Astrocyte of the spinal cord (primary cell): ENCODE measurements at regions not wholly inside any gene's neighbourhood (a gene's known extent, or its start where the extent isn't known, plus 50 kb on each side); places are given as distances from the start of the nearest gene placed in this dataset.
"Not testable (repeated sequence)": the region's sequence is repeated elsewhere in the genome, so short reads cannot be mapped to it uniquely, and the experiment has no call there.

Experiments used
- DNase-seq: peaks from one replicate; pipeline ENCODE4 v3.0.0; 2011; ENCODE audit warnings: low read depth, low spot score
- H3K4me3 ChIP-seq: 2 replicates; pipeline ENCODE4 v1.5.1; 2011; ENCODE audit warnings: low read depth, mild to moderate bottlenecking, low read length, moderate library complexity
- CTCF ChIP-seq: IDR thresholded peaks from 2 replicates; pipeline ENCODE4 v1.5.1; 2012; ENCODE audit warnings: low read depth, mild to moderate bottlenecking, low read length, inconsistent platforms
- in situ Hi-C: cut with HindIII; loops from 2 replicates; pipeline ENCODE4 v1.10.0; 2017; ENCODE audit warnings: low sequenced_read_pairs

GRCh38 chr6:151689499-151690201 is 117.8 kb upstream of the ESR1 start:
- in situ Hi-C loops = no loop called here
- H3K4me3 ChIP-seq = no peak overlapping the region
- no peak for TF ChIP-seq CTCF
- DNase-seq = no peak

- no peak for DNase-seq
- TF ChIP-seq CTCF = no peak
- no peak overlapping the region for H3K4me3 ChIP-seq
These were observed 117.2 kb upstream of the ESR1 start for GRCh38 chr6:151690303-151690702.

DNA sequence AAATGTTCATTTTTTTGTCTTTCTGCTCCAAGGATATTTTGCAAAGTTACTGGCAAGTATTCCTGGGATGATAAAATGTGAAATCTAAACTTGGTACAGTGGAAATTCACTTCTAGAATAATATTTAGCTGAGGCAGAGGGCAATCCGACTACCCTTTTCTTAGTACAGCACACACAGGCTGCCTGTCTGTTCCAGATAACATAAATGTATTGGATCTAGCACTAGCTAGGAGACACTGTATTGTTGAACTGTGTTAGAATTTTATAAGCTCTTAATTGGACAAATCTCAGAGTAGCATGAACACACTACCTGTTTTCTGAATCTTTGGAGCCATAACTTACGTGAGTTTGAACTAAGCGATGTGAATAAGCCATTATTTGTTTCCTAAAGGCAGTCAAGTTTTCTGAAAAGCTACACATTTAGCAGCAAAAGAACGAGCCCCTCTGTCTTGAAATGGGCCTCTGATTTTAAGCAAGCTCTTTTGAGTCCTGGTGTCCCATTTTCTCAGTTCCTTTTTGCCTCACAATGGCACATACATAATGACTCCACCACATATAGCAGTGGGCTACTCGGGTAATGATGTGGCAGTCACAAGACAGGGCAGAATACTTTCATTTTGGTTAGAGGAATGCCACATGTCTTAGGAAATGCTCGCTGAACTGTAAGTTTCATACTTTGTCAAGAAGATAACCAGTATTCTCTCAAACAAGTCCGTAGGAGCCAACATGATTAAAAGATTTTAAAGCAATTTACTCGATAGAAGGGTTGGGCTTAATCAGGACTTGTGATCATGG is 116.5 kb upstream of the ESR1 start:
- in situ Hi-C loops = no loop called here
- no peak for TF ChIP-seq CTCF
- DNase-seq = no peak
- H3K4me3 ChIP-seq = no peak overlapping the region

More at GRCh38 chr6:151690303-151690702, 117.2 kb upstream of the ESR1 start:
- in situ Hi-C loops = no loop called here

GRCh38 chr6:151692216-151692615 is 115.3 kb upstream of the ESR1 start:
- in situ Hi-C loops = no loop called here
- no peak overlapping the region for H3K4me3 ChIP-seq
- TF ChIP-seq CTCF = no peak
- no peak for DNase-seq

- DNase-seq = no peak
- no peak overlapping the region for H3K4me3 ChIP-seq
- TF ChIP-seq CTCF = no peak
- in situ Hi-C loops = no loop called here
These were observed 114.1 kb upstream of the ESR1 start for GRCh38 chr6:151693366-151693765.

DNA sequence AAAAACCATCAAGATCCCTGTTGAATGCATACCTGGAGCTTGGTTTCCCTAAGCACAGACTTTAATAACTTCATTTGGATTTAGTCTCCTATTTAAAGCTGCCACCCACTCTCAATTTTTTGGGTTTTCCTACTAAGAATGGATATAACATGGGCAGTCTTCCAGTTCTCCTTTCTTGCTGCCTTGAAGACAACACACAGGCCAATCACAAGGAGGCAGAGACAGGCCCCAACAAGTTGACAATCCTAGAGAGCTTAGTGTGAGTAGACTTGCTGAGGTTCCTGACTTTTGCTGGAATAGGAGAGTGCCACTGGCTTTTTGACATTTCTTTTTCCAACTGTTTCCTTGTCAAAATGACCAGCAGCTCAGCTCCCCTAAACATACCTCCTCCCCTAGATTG is 112.3 kb upstream of the ESR1 start:
- in situ Hi-C loops = no loop called here

GRCh38 chr6:151696302-151696701 is 111.2 kb upstream of the ESR1 start:
- DNase-seq, H3K4me3 ChIP-seq, in situ Hi-C loops: not testable (repeated sequence)

More for the DNA sequence above, 112.3 kb upstream of the ESR1 start:
- H3K4me3 ChIP-seq = no peak overlapping the region
- TF ChIP-seq CTCF = no peak
- DNase-seq = no peak
